ENCODE measurements at regions not wholly inside any gene's neighbourhood (a gene's known extent, or its start where the extent isn't known, plus 50 kb on each side); places are given as distances from the start of the nearest gene placed in this dataset.

DNA sequence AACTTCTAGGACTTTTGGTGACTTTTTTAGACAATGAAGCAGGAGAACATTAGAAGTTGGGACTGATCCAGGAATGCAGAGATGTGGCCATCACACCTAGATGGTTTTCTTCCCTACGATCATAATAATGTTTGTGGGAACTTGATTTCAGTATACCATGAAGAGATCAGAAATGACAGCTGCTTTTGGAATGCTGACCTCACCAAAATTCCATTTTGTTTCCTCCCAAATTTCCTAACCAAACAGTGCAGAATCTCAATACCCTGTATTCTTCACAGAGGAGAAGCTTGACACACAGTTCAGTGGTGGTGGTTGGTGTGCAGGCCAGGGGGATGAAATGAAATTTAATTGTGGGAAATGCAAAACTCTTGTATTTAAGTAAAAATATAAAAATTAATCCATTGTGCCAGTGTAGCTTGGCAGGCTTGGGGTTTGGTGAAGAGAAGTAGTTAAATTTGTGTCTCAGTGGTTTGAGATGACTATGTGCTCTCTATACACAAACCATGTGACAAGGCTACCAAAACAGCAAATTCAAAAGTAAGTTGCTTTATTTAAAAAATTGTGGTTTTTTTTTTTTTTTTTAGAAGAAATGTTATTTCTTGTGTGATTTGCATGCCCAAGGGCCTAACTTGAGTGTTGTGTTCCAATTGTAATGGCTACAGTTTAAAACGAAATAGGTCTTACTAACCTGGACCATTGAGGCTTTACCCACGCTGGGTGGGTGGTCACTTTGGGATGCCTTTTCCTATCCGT is 252.4 kb downstream of the LPIN1 start:
- Histone ChIP-seq H3K27me3 (no peaks in the 10 kb centered on the region), H3K4me3 (no peak overlapping the region), H3K9me3 (peaks cover 0 to 5% (median 0%) of the 10 kb centered on the region in 4 donors), H3K4me1 (no peaks in the 10 kb centered on the region), H3K27ac (no peak overlapping the region), H3K36me3 (no peaks in the 10 kb centered on the region)
- TF ChIP-seq, protein P1, sequence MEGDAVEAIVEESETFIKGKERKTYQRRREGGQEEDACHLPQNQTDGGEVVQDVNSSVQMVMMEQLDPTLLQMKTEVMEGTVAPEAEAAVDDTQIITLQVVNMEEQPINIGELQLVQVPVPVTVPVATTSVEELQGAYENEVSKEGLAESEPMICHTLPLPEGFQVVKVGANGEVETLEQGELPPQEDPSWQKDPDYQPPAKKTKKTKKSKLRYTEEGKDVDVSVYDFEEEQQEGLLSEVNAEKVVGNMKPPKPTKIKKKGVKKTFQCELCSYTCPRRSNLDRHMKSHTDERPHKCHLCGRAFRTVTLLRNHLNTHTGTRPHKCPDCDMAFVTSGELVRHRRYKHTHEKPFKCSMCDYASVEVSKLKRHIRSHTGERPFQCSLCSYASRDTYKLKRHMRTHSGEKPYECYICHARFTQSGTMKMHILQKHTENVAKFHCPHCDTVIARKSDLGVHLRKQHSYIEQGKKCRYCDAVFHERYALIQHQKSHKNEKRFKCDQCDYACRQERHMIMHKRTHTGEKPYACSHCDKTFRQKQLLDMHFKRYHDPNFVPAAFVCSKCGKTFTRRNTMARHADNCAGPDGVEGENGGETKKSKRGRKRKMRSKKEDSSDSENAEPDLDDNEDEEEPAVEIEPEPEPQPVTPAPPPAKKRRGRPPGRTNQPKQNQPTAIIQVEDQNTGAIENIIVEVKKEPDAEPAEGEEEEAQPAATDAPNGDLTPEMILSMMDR (IDR thresholded peaks at IDR 0.05), result no peak
- TF ChIP-seq POLR2A (IDR thresholded peaks at IDR 0.05), result no peak
- TF ChIP-seq EP300 (IDR thresholded peaks at IDR 0.05), result no peak
- 87 to 94% methylated on average over 4 of the region's 4 CpGs for WGBS, 2 donors
- no peak for DNase-seq (ENCODE audit: low spot score in 2 of 2)

DNA sequence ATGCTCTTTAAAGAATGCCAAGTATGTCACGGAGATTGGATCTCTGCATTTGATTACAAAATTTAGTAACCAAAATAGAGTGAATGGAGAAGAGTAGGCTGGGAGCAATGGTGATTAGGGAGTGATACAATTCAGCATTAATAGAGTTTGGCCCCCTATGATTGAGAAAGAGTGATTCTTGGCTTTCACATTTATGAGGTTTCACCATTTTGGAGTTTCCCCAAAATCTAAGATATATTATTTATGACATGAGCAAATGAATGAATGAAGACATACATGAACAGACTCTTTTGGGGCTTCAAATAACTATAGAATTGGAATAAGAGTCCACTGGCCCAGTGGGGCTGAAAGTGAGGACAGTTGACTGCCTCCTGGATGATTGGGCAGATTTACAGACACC is 255.2 kb downstream of the LPIN1 start:
- 88 to 91% methylated on average over 1 of the region's 1 CpG for WGBS, 2 donors
- TF ChIP-seq, protein P1 (IDR thresholded peaks at IDR 0.05), result no peak
- TF ChIP-seq EP300 (IDR thresholded peaks at IDR 0.05) (no peak), POLR2A (IDR thresholded peaks at IDR 0.05) (no peak)

DNA sequence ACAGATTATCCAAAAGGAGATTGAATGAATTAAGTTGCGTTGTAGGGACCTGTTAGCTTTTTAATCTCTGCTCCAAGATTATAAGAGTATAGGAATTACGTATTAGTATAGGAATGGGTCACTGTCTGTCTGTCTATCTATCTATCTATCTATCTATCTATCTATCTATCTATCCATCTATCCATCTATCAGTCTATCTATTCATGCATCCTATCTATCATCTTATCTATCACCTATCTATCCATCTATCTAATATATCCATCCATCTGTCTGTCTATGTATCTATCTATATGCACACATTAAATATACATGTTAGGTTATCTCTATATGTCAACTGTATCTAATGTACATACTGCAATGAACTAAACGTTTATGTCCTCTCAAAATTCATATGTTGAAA is 255.8 kb downstream of the LPIN1 start:
- WGBS, 2 donors, result 62 to 81% methylated on average over 3 of the region's 3 CpGs
- Histone ChIP-seq H3K4me3 (no peak overlapping the region), H3K27me3 (no peaks in the 10 kb centered on the region), H3K36me3 (no peaks in the 10 kb centered on the region), H3K4me1 (peaks cover 0 to 8% (median 0%) of the 10 kb centered on the region in 4 donors), H3K9me3 (no peaks in the 10 kb centered on the region), H3K27ac (no peak overlapping the region)
- no peak for TF ChIP-seq EP300 (IDR thresholded peaks at IDR 0.05)
- no peak for TF ChIP-seq POLR2A (IDR thresholded peaks at IDR 0.05)
- TF ChIP-seq, protein P1 (IDR thresholded peaks at IDR 0.05), result no peak
- DNase-seq (ENCODE audit: low spot score in 2 of 2), result no peak

More for the DNA sequence above, 255.2 kb downstream of the LPIN1 start:
- Histone ChIP-seq H3K4me3 (no peak overlapping the region), H3K4me1 (peaks cover 0 to 8% (median 0%) of the 10 kb centered on the region in 4 donors), H3K27me3 (no peaks in the 10 kb centered on the region), H3K36me3 (no peaks in the 10 kb centered on the region), H3K9me3 (no peaks in the 10 kb centered on the region), H3K27ac (no peak overlapping the region)
- no peak for DNase-seq (ENCODE audit: low spot score in 2 of 2)

DNA sequence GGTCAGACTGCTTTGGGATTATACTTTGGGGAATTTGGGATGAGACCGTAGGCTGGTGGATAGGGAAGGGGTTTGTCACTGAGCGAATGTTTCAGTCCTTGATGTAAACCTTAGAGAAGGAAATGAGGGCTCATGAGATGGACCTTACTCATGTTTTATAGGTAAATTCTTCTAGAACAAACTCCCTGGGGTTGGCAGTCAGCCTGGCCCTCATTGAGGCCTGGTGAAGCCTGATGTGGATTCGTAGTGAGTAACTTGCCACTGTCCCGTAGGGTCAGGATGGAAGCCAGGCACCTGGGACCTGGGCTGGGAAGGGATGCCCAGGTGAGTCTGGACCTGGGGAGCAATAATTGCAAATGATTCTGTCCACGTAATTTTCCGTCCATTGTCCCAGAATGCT is 258.3 kb downstream of the LPIN1 start:
- H3K27ac ChIP-seq, result no peak overlapping the region
- TF ChIP-seq EP300 (IDR thresholded peaks at IDR 0.05) (no peak), POLR2A (IDR thresholded peaks at IDR 0.05) (no peak)
- TF ChIP-seq, protein P1 (IDR thresholded peaks at IDR 0.05), result no peak
- no peaks in the 10 kb centered on the region for H3K9me3 ChIP-seq
- 96% methylated on average over 6 of the region's 6 CpGs for WGBS, 2 donors
- H3K4me3 ChIP-seq, result no peak overlapping the region
- H3K4me1 ChIP-seq, result peaks cover 0 to 8% (median 0%) of the 10 kb centered on the region in 4 donors
- DNase-seq (ENCODE audit: low spot score in 2 of 2), result no peak
- H3K27me3 ChIP-seq, result no peaks in the 10 kb centered on the region
- H3K36me3 ChIP-seq, result no peaks in the 10 kb centered on the region

DNA sequence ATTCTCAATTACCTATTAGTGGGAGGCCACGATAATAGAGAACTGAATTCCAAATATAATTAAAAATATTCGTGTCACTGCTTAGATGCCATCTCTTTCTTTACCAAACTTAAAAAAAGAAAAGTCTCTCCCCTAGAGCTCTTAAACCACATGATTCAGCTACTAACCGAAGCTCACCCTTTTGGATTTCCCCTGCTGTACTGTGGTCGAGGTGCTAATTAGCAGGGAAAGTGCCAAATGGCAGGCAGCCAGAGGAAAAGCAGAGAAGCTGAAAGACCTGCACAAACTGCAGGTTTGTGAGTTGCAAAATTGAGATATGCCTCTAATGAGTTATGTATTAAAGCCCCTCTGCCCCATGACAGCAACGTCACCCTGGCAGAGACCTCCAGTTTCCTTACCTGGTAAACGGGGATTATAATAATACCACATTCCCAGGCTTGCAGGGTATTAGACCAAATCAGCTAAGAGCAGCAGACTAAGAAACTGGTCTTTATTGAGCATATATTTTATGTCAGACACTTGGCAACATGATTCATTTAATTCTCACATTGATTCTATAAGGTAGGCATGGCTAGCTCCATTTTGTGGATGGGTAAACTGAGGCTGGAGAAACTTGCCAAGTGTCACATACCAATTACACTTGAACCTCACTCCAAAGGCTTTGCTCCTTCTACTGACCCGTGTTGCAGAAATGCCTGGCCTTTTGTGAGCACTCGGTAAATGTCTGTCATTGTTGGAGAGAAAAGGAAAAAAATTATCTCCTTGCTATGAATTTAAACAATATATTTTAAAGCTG is 259.7 kb downstream of the LPIN1 start:
- Histone ChIP-seq H3K27ac (no peak overlapping the region), H3K36me3 (no peaks in the 10 kb centered on the region), H3K4me3 (no peak overlapping the region), H3K27me3 (no peaks in the 10 kb centered on the region), H3K4me1 (peaks cover 0 to 8% (median 0%) of the 10 kb centered on the region in 4 donors), H3K9me3 (no peaks in the 10 kb centered on the region)
- peak in 1 of 2 donors; percentile 20 for DNase-seq (ENCODE audit: low spot score in 2 of 2)
- 38 to 44% methylated on average over 8 of the region's 8 CpGs for WGBS, 2 donors
- TF ChIP-seq EP300 (IDR thresholded peaks at IDR 0.05) (no peak), POLR2A (IDR thresholded peaks at IDR 0.05) (no peak)
- TF ChIP-seq, protein P1 (IDR thresholded peaks at IDR 0.05), result no peak

Measured in tibial nerve (tissue), 4 donors.